IgD-negative memory B cell (primary cell): ENCODE measurements at regions not wholly inside any gene's neighbourhood (a gene's known extent, or its start where the extent isn't known, plus 50 kb on each side); places are given as distances from the start of the nearest gene placed in this dataset.

ENCODE experiments used
- H3K27ac Mint-ChIP-seq, 3 donors: one replicate each; pipeline ENCODE4 v1.8.0; 2020 to 2022; ENCODE audit warnings: mild to moderate bottlenecking in 3 of 3, mixed read lengths in 3 of 3, moderate library complexity in 1 of 3
- H3K27me3 Mint-ChIP-seq: one replicate; pipeline ENCODE4 v1.8.0; 2021; ENCODE audit warnings: mixed read lengths
- H3K36me3 Mint-ChIP-seq: one replicate; pipeline ENCODE4 v1.8.0; 2020; ENCODE audit warnings: mild to moderate bottlenecking, mixed read lengths
- H3K4me1 Mint-ChIP-seq, 3 donors: one replicate each; pipeline ENCODE4 v1.8.0; 2020 to 2022; ENCODE audit warnings: mixed read lengths in 3 of 3, mild to moderate bottlenecking in 1 of 3
- H3K4me3 Mint-ChIP-seq, 4 donors: one replicate each; pipeline ENCODE4 v1.8.0; 2020 to 2022; ENCODE audit warnings: mild to moderate bottlenecking in 4 of 4, mixed read lengths in 4 of 4, moderate library complexity in 3 of 4
- H3K9me3 Mint-ChIP-seq, 3 donors: one replicate each; pipeline ENCODE4 v1.8.0; 2020 to 2021; ENCODE audit warnings: mixed read lengths in 3 of 3, mild to moderate bottlenecking in 1 of 3

- Mint-ChIP-seq H3K27ac (no peak overlapping the region), H3K4me1 (peaks cover 0 to 7% (median 0%) of the 10 kb centered on the region in 3 donors), H3K4me3 (no peak overlapping the region), H3K9me3 (no peaks in the 10 kb centered on the region), H3K36me3 (no peaks in the 10 kb centered on the region), H3K27me3 (no peaks in the 10 kb centered on the region)
These were observed 290.9 kb upstream of the ANKRD55 start for GRCh38 chr5:56523790-56524575.

DNA sequence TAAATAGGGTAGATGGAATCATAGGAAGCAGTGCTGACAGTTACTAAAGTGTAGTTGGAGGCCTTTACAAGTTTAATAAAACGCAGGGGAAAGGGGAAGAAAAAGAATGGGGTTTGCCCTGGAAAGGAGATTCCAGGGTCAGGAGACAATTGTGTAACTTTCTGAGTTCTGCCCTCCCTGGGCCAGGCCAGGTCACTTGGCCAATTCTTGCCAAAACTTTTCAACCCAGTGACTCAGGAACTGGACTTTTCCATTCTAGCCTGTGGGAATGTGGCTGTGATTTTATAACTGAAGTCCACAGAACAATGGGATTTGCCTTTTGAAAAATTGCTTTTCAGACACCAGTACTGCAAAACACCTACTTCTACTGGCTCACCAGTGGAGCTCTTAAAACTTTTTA, 289.8 kb upstream of the ANKRD55 start:
- no peaks in the 10 kb centered on the region for H3K36me3 Mint-ChIP-seq
- no peak overlapping the region for H3K4me3 Mint-ChIP-seq
- H3K27ac Mint-ChIP-seq: no peak overlapping the region
- no peaks in the 10 kb centered on the region for H3K27me3 Mint-ChIP-seq
- H3K4me1 Mint-ChIP-seq: peaks cover 0 to 7% (median 3%) of the 10 kb centered on the region in 3 donors
- no peaks in the 10 kb centered on the region for H3K9me3 Mint-ChIP-seq

- no peaks in the 10 kb centered on the region for H3K27me3 Mint-ChIP-seq
- no peak overlapping the region for H3K27ac Mint-ChIP-seq
- no peak overlapping the region for H3K4me3 Mint-ChIP-seq
- H3K4me1 Mint-ChIP-seq: peaks cover 3 to 11% (median 6%) of the 10 kb centered on the region in 3 donors
- H3K36me3 Mint-ChIP-seq: no peaks in the 10 kb centered on the region
- H3K9me3 Mint-ChIP-seq: no peaks in the 10 kb centered on the region
These were observed 289.0 kb upstream of the ANKRD55 start for GRCh38 chr5:56522169-56522568.

DNA sequence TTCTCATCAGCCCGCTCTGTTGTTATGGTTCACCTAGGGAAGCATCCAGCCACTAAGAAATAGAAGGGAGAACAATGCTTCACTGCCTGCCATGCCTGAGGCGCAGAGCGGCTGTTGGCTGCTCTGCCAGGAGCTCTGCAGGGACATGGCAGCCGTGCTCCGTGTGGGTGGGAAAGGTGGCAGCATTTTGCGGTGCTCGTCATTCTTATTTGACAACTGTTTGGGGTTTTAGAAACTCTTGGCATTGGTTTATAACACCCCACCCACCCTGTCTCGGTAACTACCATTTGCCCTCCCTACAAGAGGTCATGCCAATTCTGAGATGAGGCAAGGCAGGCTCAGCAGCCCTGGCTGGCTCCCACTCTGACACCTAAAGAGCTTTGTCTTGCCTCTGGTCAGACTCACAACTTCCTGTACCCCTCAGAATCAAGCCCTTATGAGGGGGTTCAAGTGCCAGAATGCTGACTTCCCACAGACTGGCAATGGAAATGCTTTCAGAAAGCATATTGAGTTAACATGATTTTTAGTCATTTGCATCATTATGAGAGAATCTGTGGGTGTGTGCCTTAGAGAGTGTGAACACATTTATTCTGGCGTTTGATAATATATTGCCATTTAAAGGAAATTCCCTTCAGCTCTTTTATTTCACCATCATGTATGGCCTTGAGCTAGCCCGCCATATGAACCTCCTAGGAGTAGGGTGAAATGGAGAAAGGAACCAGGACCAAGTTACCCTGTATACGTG, 288.0 kb upstream of the ANKRD55 start:
- Mint-ChIP-seq H3K27me3 (no peaks in the 10 kb centered on the region), H3K9me3 (no peaks in the 10 kb centered on the region), H3K4me3 (no peak overlapping the region), H3K4me1 (peaks cover 3 to 12% (median 5%) of the 10 kb centered on the region in 3 donors), H3K27ac (peak overlapping the region in 1 of 3 donors; percentile 43), H3K36me3 (no peaks in the 10 kb centered on the region)

DNA sequence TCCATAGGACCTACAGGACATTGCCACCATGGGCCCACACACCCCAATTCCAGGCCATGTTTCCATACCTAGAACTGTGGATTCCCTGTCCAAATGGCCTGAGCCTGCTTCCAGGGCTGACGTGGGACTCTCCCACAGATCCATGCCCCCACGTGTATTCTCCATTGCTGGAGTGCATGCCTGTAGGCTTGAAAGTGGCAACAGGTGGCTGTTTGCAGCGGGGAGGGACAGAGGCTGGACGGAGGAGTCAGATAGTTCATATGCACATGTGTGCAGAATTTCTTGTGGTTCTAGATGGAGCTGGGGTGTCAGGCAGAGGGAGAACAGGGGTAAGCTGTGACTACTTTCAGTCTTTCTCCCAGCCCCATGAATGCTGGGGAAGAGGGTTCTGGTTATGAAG, 285.7 kb upstream of the ANKRD55 start:
- peaks cover 3 to 12% (median 7%) of the 10 kb centered on the region in 3 donors for H3K4me1 Mint-ChIP-seq
- H3K9me3 Mint-ChIP-seq: no peaks in the 10 kb centered on the region
- no peaks in the 10 kb centered on the region for H3K36me3 Mint-ChIP-seq
- H3K27me3 Mint-ChIP-seq: no peaks in the 10 kb centered on the region
- H3K4me3 Mint-ChIP-seq: no peak overlapping the region
- no peak overlapping the region for H3K27ac Mint-ChIP-seq

GRCh38 chr5:56517011-56517416, 283.9 kb upstream of the ANKRD55 start:
- peak overlapping the region in 1 of 3 donors; percentile 33 for H3K27ac Mint-ChIP-seq
- no peak overlapping the region for H3K4me3 Mint-ChIP-seq
- no peaks in the 10 kb centered on the region for H3K9me3 Mint-ChIP-seq
- H3K27me3 Mint-ChIP-seq: no peaks in the 10 kb centered on the region
- H3K36me3 Mint-ChIP-seq: no peaks in the 10 kb centered on the region
- H3K4me1 Mint-ChIP-seq: peaks cover 6 to 19% (median 15%) of the 10 kb centered on the region in 3 donors

GRCh38 chr5:56516441-56516840, 283.3 kb upstream of the ANKRD55 start:
- Mint-ChIP-seq H3K9me3 (no peaks in the 10 kb centered on the region), H3K36me3 (no peaks in the 10 kb centered on the region), H3K27ac (peak overlapping the region in 1 of 3 donors; percentile 33), H3K4me1 (peaks cover 6 to 19% (median 15%) of the 10 kb centered on the region in 3 donors), H3K27me3 (no peaks in the 10 kb centered on the region), H3K4me3 (no peak overlapping the region)

DNA sequence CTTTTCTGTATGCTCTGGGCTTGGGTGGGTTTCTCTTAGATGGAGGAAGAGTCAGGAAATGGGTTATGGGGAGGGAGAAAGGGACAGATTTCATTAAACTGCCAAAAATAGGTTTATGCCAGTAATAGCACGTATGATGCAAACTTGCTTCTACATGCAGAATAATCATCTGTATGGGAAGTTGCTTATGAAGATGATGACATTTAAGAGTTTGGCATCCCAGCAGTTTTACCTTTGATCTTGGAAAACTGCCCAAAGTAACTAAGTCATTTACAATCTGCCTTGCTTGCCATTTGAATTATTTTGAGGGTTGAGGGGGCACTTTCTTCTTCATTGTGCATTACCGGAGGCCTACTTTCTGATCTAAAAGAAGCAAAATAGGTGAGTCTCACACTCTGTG, 282.9 kb upstream of the ANKRD55 start:
- no peaks in the 10 kb centered on the region for H3K9me3 Mint-ChIP-seq
- no peak overlapping the region for H3K4me3 Mint-ChIP-seq
- H3K4me1 Mint-ChIP-seq: peaks cover 6 to 19% (median 15%) of the 10 kb centered on the region in 3 donors
- H3K27me3 Mint-ChIP-seq: no peaks in the 10 kb centered on the region
- H3K36me3 Mint-ChIP-seq: no peaks in the 10 kb centered on the region
- H3K27ac Mint-ChIP-seq: no peak overlapping the region

GRCh38 chr5:56515011-56515410, 281.9 kb upstream of the ANKRD55 start:
- Mint-ChIP-seq H3K27me3 (no peaks in the 10 kb centered on the region), H3K4me1 (peaks cover 9 to 23% (median 13%) of the 10 kb centered on the region in 3 donors), H3K36me3 (no peaks in the 10 kb centered on the region), H3K4me3 (peak overlapping the region in 1 of 4 donors; percentile 7), H3K9me3 (no peaks in the 10 kb centered on the region), H3K27ac (no peak overlapping the region)

GRCh38 chr5:56514245-56514644, 281.1 kb upstream of the ANKRD55 start:
- H3K9me3 Mint-ChIP-seq: no peaks in the 10 kb centered on the region
- no peaks in the 10 kb centered on the region for H3K27me3 Mint-ChIP-seq
- no peaks in the 10 kb centered on the region for H3K36me3 Mint-ChIP-seq
- peak overlapping the region in 1 of 4 donors; percentile 15 for H3K4me3 Mint-ChIP-seq
- H3K27ac Mint-ChIP-seq: no peak overlapping the region
- H3K4me1 Mint-ChIP-seq: peaks cover 9 to 27% (median 13%) of the 10 kb centered on the region in 3 donors

DNA sequence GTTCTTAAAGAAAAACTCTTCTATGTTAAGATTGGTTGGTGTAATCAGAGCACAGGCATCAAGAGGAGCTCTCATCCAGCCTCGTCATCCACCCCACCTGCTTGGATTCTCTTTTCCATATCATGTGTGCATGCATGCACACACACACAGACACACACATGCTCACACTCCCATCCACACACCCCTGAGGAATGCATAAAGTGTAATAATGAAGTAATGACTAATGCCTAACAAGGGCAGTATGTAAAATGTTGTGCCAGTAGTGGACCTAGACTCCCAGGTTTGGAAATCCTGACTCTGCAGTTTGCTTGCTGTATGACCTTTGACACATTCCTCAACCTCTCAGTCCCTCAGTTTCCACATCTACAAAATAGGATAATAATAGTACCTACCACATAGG, 280.0 kb upstream of the ANKRD55 start:
- Mint-ChIP-seq H3K27ac (peak overlapping the region in 1 of 3 donors; percentile 28), H3K4me1 (peaks cover 9 to 26% (median 15%) of the 10 kb centered on the region in 3 donors), H3K9me3 (no peaks in the 10 kb centered on the region), H3K4me3 (no peak overlapping the region), H3K27me3 (no peaks in the 10 kb centered on the region), H3K36me3 (no peaks in the 10 kb centered on the region)

DNA sequence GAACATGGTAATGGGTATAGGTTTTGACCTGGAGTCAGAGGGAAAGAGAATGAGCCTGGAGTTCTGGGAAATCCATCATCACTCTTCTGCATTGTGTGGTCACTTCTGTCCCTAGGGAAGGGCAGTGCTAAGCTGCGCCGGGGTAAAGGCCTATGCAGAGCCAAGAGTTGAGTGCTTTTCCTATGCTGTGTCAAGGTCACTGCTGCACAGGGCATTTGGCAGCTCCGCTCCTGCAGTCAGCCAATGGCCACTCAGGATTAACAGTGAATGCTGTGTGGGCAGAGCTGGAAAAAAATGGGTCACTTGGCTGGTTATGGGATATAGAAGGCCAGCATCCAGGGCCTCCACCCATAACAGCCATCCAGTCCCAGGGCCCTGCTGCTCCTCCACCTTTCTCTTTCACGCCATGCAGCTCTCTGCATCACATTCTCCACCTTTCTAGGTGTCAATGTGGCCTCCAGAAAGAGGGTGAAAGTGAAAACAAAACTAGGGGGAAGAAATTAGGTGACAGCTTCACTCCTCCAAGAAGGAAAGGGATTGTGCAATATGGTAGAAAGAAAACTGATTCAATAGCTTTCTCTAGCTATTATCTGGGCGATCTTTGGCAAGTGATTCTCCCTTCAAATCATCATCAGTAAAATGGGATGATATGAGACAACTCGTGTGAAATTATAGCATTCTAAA, 279.3 kb upstream of the ANKRD55 start:
- H3K27ac Mint-ChIP-seq: peak overlapping the region in 1 of 3 donors; percentile 28
- H3K4me3 Mint-ChIP-seq: peak overlapping the region in 1 of 4 donors; percentile 5
- H3K36me3 Mint-ChIP-seq: no peaks in the 10 kb centered on the region
- H3K27me3 Mint-ChIP-seq: no peaks in the 10 kb centered on the region
- peaks cover 7 to 22% (median 14%) of the 10 kb centered on the region in 3 donors for H3K4me1 Mint-ChIP-seq
- H3K9me3 Mint-ChIP-seq: no peaks in the 10 kb centered on the region

GRCh38 chr5:56511326-56511841, 278.3 kb upstream of the ANKRD55 start:
- Mint-ChIP-seq H3K4me3 (no peak overlapping the region), H3K9me3 (no peaks in the 10 kb centered on the region), H3K36me3 (no peaks in the 10 kb centered on the region), H3K27me3 (no peaks in the 10 kb centered on the region), H3K4me1 (peaks cover 9 to 23% (median 18%) of the 10 kb centered on the region in 3 donors), H3K27ac (no peak overlapping the region)

- Mint-ChIP-seq H3K27me3 (no peaks in the 10 kb centered on the region), H3K27ac (no peak overlapping the region), H3K36me3 (peaks cover 2% of the 10 kb centered on the region), H3K4me1 (peaks cover 13 to 31% (median 23%) of the 10 kb centered on the region in 3 donors), H3K4me3 (no peak overlapping the region), H3K9me3 (no peaks in the 10 kb centered on the region)
These were observed 275.1 kb upstream of the ANKRD55 start for GRCh38 chr5:56508249-56508648.
